Peyer's patch (tissue), 4 donors: ENCODE measurements at regions not wholly inside any gene's neighbourhood (a gene's known extent, or its start where the extent isn't known, plus 50 kb on each side); places are given as distances from the start of the nearest gene placed in this dataset.
"Not testable (repeated sequence)": the region's sequence is repeated elsewhere in the genome, so short reads cannot be mapped to it uniquely, and the experiment has no call there.

ENCODE experiments used
- DNase-seq, 3 donors: peaks; one replicate each; pipeline ENCODE4 v3.0.0-alpha.2; 2017 to 2019
- H3K27ac ChIP-seq, 4 donors: fragments of 200-600 bp; sonication (generic); one replicate each; pipeline ENCODE4 v1.5.1; 2016 to 2019
- H3K27me3 ChIP-seq, 2 donors: fragments of 200-600 bp; sonication (generic); one replicate each; pipeline ENCODE4 v1.5.1; 2019
- H3K36me3 ChIP-seq, 3 donors: fragments of 200-600 bp; sonication (generic); one replicate each; pipeline ENCODE4 v1.5.1; 2016 to 2019
- H3K4me1 ChIP-seq, 4 donors: fragments of 200-600 bp; sonication (generic); one replicate each; pipeline ENCODE4 v1.5.1; 2016 to 2019
- H3K4me3 ChIP-seq, 4 donors: fragments of 200-600 bp; sonication (generic); 1 replicate in 3 of 4; 2 replicates in 1 of 4; pipeline ENCODE4 v1.5.1; 2016 to 2019; ENCODE audit warnings: mild to moderate bottlenecking in 1 of 4
- H3K9me3 ChIP-seq, 4 donors: fragments of 200-600 bp; sonication (generic); one replicate each; pipeline ENCODE4 v1.5.1; 2016 to 2019; ENCODE audit warnings: mild to moderate bottlenecking in 1 of 4
- POLR2A ChIP-seq, 2 donors: fragments of 450-650 bp; IDR thresholded peaks; one replicate each; pipeline ENCODE4 v1.5.1; 2017; ENCODE audit warnings: antibody characterized with exemption in 2 of 2, mild to moderate bottlenecking in 2 of 2, moderate library complexity in 2 of 2
- TF ChIP-seq, protein P1 (sequence below), 6 experiments: fragments of 450-650 bp in 4 of 6; fragments of 200-600 bp in 2 of 6; sonication (generic) in 1 of 6; IDR thresholded peaks; one replicate each; pipeline ENCODE4 v1.5.1; 2017 to 2019; ENCODE audit warnings: antibody characterized with exemption in 6 of 6, mild to moderate bottlenecking in 3 of 6, moderate library complexity in 1 of 6

DNA sequence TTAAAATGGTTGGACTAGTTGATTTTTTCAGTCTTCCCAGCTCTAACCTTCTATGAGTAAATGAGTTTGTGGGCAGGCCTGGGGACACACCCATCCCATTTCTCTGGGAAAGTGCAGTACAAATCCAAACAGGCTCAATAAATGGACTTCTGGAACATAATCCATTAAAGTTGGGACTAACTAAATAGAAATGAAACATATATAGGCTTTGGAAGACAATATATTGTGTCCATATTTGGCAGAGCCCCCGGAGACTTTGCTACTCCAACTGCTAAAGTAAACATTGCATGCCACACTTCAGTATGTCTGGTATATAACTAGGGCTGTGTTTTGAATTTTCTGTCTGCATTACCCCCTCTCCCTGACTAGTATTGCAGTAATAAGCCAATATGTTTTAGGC lies 191.4 kb upstream of the DAB2 start:
- Histone ChIP-seq H3K27ac (no peak overlapping the region), H3K9me3 (no peaks in the 10 kb centered on the region), H3K36me3 (no peaks in the 10 kb centered on the region), H3K4me3 (no peak overlapping the region), H3K27me3 (no peaks in the 10 kb centered on the region), H3K4me1 (no peaks in the 10 kb centered on the region)
- DNase-seq = no peak
- TF ChIP-seq, protein P1, sequence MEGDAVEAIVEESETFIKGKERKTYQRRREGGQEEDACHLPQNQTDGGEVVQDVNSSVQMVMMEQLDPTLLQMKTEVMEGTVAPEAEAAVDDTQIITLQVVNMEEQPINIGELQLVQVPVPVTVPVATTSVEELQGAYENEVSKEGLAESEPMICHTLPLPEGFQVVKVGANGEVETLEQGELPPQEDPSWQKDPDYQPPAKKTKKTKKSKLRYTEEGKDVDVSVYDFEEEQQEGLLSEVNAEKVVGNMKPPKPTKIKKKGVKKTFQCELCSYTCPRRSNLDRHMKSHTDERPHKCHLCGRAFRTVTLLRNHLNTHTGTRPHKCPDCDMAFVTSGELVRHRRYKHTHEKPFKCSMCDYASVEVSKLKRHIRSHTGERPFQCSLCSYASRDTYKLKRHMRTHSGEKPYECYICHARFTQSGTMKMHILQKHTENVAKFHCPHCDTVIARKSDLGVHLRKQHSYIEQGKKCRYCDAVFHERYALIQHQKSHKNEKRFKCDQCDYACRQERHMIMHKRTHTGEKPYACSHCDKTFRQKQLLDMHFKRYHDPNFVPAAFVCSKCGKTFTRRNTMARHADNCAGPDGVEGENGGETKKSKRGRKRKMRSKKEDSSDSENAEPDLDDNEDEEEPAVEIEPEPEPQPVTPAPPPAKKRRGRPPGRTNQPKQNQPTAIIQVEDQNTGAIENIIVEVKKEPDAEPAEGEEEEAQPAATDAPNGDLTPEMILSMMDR (IDR thresholded peaks at IDR 0.05) = no peak
- no peak for TF ChIP-seq POLR2A (IDR thresholded peaks at IDR 0.05)

DNA sequence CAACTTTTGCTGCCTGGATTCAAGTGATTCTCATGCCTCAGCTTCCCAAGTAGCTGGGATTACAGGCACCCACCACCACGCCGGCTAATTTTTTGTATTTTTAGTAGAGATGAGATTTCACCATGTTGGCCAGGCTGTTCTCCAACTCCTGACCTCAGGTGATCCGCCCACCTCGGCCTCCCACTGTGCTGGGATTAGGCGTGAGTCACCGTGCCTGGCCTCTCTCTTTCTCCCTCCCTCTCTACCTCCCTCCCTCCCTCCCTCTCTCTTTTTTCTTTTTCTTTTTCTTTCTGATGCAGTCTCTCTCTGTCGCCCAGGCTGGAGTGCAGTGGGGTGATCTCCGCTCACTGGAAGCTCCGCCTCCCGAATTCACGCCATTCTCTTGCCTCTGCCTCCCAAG lies 186.3 kb upstream of the DAB2 start:
- not testable (repeated sequence) for H3K27ac ChIP-seq, DNase-seq, H3K27me3 ChIP-seq, H3K4me3 ChIP-seq, H3K9me3 ChIP-seq, H3K4me1 ChIP-seq, H3K36me3 ChIP-seq

DNA sequence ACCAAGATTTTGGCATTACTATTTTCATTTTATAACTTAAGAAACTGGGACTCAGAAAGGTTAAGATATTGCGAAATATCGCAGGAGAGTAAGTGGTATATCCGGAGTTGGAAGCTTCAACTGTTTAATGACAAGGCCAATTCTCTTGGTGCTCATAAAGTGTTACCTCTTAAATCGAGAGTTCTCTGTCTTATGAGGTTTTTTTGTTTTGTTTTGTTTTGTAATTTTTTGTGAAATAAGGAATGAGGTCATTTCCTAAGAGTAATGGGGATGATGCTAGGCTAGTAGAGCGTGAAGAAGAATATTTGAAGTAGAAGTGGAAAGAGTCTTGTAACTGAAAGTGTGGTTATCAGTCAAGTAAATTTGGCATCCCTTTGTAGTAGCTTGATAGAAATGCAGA lies 183.2 kb upstream of the DAB2 start:
- no peak for TF ChIP-seq POLR2A (IDR thresholded peaks at IDR 0.05)
- TF ChIP-seq, protein P1 (IDR thresholded peaks at IDR 0.05) = no peak
- no peaks in the 10 kb centered on the region for H3K9me3 ChIP-seq
- no peak for DNase-seq

DNA sequence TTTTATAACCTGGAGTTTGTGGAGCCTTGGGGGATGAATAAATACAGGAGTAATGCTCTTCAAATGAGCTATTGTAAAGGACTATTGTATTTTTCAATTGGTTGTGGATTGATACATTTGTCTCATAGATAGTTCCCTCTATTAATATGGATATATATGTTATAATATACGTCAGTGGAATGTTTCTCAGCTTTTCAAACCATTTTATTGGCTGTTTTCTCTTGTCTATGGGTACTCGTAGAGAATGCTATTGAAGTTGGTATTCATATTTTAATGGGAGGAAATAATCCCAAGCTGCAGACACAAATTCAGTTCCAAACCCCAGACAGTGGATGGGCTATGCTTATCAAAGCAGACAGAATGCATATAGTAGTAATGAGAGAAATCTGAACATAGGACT lies 181.8 kb upstream of the DAB2 start:
- Histone ChIP-seq H3K9me3 (no peaks in the 10 kb centered on the region), H3K36me3 (no peaks in the 10 kb centered on the region), H3K27me3 (no peaks in the 10 kb centered on the region), H3K27ac (no peak overlapping the region), H3K4me1 (no peaks in the 10 kb centered on the region), H3K4me3 (no peak overlapping the region)
- DNase-seq = no peak
- TF ChIP-seq, protein P1 (IDR thresholded peaks at IDR 0.05) = no peak
- TF ChIP-seq POLR2A (IDR thresholded peaks at IDR 0.05) = no peak

More for the DNA sequence above, 183.2 kb upstream of the DAB2 start:
- H3K27ac ChIP-seq = no peak overlapping the region
- no peak overlapping the region for H3K4me3 ChIP-seq
- H3K27me3 ChIP-seq = no peaks in the 10 kb centered on the region
- no peaks in the 10 kb centered on the region for H3K36me3 ChIP-seq
- H3K4me1 ChIP-seq = no peaks in the 10 kb centered on the region

DNA sequence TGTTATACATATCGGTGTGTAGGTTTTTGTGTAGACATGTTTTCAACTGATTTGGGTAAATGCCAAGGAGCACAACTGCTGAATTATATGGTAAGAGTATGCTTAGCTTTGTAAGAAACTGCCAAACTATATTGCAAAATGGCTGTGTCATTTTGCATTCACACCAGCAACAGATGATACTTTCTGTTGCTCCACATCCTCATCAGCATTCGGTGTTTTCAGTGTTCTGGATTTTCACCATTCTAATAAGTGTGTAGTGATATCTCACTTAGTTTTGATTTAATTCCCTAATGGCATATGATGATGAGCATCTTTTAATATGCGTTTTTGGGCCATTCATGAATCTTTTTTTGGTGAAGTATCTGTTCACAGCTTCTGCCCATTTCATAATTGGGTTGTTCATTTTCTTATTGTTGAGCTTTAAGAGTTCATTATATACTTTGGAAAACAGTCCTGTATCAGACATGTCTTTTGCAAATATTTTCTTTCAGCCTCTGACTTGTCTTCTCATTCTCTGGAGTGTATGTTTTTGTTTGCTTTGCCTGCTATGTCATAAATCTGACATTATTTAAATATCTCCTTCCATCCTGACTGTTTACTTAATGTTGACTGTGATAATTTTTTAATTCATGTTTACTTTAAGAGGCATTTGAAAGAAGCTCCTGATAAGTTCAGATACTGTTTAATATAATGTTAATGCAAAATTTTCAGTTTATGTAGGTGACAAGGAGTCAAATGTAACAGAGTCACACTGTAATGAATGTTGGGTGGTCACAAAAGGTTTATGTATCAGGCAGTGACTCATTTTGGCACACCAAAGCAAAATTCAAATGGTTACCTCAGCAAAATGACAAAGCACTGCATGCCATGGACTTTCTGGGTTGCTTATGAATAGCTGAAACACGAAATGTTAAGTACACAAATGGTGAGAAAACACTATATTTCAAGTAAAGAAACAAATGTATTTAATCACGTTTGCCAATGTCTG lies 181.1 kb upstream of the DAB2 start:
- H3K36me3 ChIP-seq = no peaks in the 10 kb centered on the region
- H3K4me3 ChIP-seq = no peak overlapping the region
- TF ChIP-seq, protein P1 (IDR thresholded peaks at IDR 0.05) = no peak
- TF ChIP-seq POLR2A (IDR thresholded peaks at IDR 0.05) = no peak
- no peaks in the 10 kb centered on the region for H3K27me3 ChIP-seq
- no peaks in the 10 kb centered on the region for H3K4me1 ChIP-seq
- no peak for DNase-seq
- H3K9me3 ChIP-seq = no peaks in the 10 kb centered on the region
- no peak overlapping the region for H3K27ac ChIP-seq

DNA sequence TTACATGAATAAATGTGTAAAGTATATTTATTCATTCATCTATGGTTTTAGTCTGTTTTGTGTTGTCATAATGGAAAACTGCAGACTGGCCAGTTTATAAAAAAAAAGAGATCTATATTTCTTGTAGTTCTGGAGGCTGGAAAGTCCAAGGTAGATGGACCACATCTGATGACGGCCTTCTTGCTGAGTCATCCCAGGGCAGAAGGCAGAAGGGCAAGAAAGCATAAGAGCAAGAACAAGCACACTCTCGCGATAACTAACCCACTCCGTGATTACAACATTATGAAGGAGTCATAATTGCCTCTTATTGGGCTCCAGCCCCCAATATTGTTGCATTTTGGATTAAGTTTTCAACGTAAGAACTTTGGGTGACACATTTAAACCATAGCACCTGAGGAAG lies 180.4 kb upstream of the DAB2 start:
- DNase-seq = no peak
- H3K4me1 ChIP-seq = no peaks in the 10 kb centered on the region
- TF ChIP-seq, protein P1 (IDR thresholded peaks at IDR 0.05) = no peak
- no peak for TF ChIP-seq POLR2A (IDR thresholded peaks at IDR 0.05)
- H3K9me3 ChIP-seq = no peaks in the 10 kb centered on the region
- no peaks in the 10 kb centered on the region for H3K27me3 ChIP-seq
- no peak overlapping the region for H3K4me3 ChIP-seq
- H3K27ac ChIP-seq = no peak overlapping the region
- H3K36me3 ChIP-seq = no peaks in the 10 kb centered on the region
